SK-N-SH (cell line): ENCODE measurements at regions not wholly inside any gene's neighbourhood (a gene's known extent, or its start where the extent isn't known, plus 50 kb on each side); places are given as distances from the start of the nearest gene placed in this dataset.

ENCODE experiments used
- FOSL2 ChIP-seq: IDR thresholded peaks from 2 replicates; pipeline ENCODE4 v1.4.0; 2012; ENCODE audit warnings: low read depth, mild to moderate bottlenecking, moderate library complexity, borderline replicate concordance
- MEF2A ChIP-seq: IDR thresholded peaks from 2 replicates; pipeline ENCODE4 v1.4.0; 2012; ENCODE audit warnings: low read depth, borderline replicate concordance
- NRF1 ChIP-seq: IDR thresholded peaks from 2 replicates; pipeline ENCODE4 v1.6.1; 2012; ENCODE audit warnings: low read depth, mild to moderate bottlenecking, low read length
- PBX3 ChIP-seq: IDR thresholded peaks from 2 replicates; pipeline ENCODE4; 2012
- POLR2AphosphoS5 ChIP-seq: IDR thresholded peaks from 2 replicates; pipeline ENCODE4 v1.6.1; 2012; ENCODE audit warnings: low read depth, low read length
- RAD21 ChIP-seq: IDR thresholded peaks from 2 replicates; pipeline ENCODE4 v1.6.1; 2012; ENCODE audit warnings: mild to moderate bottlenecking, low read length
- RFX5 ChIP-seq: IDR thresholded peaks from 2 replicates; pipeline ENCODE4 v1.6.1; 2012; ENCODE audit warnings: mild to moderate bottlenecking, improper control_type of control experiment, low read length
- SIN3A ChIP-seq: IDR thresholded peaks from 2 replicates; pipeline ENCODE4 v1.6.1; 2012; ENCODE audit warnings: low read depth, mild to moderate bottlenecking, low read length, moderate library complexity, borderline replicate concordance
- SMC3 ChIP-seq: IDR thresholded peaks from 2 replicates; pipeline ENCODE4 v1.6.1; 2012; ENCODE audit warnings: low read depth, low read length, improper control_type of control experiment
- USF1 ChIP-seq: IDR thresholded peaks from 2 replicates; pipeline ENCODE4 v1.4.0; 2012; ENCODE audit warnings: low read depth, borderline replicate concordance
- TF ChIP-seq, protein P1 (sequence below): fragments of 200-600 bp; sonication (generic); IDR thresholded peaks from 2 replicates; pipeline ENCODE4 v1.6.1; 2017; ENCODE audit warnings: antibody characterized with exemption, mild to moderate bottlenecking, moderate library complexity
- TF ChIP-seq, protein P2 (sequence below): fragments of 150-350 bp; IDR thresholded peaks from 2 replicates; pipeline ENCODE4 v1.6.1; 2017; ENCODE audit warnings: antibody characterized with exemption, low read length, low read depth, borderline replicate concordance
- TF ChIP-seq, protein P3 (sequence below): IDR thresholded peaks from 2 replicates; pipeline ENCODE4 v1.6.1; 2012; ENCODE audit warnings: mild to moderate bottlenecking, low read depth, low read length, moderate library complexity
- TF ChIP-seq, protein P4 (sequence below): IDR thresholded peaks from 2 replicates; pipeline ENCODE4 v1.4.0; 2012; ENCODE audit warnings: low read depth

DNA sequence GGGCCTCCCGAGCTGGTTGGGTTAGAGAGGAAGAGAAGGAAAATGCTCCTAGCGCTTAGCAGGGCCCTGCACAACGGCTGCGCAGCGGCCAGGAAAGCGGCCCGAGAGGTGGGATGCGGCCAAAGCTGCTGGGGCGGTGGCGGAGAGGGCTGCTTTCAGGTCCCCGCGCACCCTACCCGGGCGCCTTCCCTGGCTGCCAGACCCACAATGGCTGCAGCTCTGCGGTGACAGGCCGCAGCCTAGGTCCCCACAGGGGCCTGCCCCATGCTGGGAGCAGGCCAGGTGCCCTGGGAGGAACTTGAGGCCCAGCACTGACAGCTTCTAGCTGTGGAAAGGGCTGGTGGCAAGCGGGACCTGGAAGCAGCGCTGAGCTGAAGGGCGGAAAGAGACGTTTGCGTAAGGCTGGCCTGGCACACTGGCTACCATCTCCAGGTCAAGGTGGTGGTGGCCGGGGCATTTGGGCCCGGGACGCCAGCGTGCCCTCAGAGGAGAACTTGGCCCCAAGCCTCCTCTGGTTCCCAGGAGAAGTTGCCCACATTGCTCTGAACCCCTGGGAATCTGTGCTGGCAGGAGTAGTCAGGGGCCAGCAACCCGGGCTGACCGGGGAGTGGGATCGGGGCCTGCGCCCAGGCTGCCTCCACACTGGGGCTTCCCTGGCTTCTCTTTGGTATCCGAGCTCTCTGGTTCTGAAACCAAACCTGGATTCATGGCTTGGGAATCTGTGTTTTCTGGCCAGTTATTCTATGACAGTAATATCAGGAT is 72.9 kb upstream of the ZNF804B start:
- TF ChIP-seq SIN3A, result no peak
- no peak for TF ChIP-seq RFX5
- TF ChIP-seq, protein P1, sequence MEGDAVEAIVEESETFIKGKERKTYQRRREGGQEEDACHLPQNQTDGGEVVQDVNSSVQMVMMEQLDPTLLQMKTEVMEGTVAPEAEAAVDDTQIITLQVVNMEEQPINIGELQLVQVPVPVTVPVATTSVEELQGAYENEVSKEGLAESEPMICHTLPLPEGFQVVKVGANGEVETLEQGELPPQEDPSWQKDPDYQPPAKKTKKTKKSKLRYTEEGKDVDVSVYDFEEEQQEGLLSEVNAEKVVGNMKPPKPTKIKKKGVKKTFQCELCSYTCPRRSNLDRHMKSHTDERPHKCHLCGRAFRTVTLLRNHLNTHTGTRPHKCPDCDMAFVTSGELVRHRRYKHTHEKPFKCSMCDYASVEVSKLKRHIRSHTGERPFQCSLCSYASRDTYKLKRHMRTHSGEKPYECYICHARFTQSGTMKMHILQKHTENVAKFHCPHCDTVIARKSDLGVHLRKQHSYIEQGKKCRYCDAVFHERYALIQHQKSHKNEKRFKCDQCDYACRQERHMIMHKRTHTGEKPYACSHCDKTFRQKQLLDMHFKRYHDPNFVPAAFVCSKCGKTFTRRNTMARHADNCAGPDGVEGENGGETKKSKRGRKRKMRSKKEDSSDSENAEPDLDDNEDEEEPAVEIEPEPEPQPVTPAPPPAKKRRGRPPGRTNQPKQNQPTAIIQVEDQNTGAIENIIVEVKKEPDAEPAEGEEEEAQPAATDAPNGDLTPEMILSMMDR, result no peak
- TF ChIP-seq POLR2AphosphoS5, result no peak
- no peak for TF ChIP-seq PBX3
- no peak for TF ChIP-seq FOSL2
- no peak for TF ChIP-seq USF1
- no peak for TF ChIP-seq SMC3
- no peak for TF ChIP-seq RAD21
- TF ChIP-seq, protein P2, sequence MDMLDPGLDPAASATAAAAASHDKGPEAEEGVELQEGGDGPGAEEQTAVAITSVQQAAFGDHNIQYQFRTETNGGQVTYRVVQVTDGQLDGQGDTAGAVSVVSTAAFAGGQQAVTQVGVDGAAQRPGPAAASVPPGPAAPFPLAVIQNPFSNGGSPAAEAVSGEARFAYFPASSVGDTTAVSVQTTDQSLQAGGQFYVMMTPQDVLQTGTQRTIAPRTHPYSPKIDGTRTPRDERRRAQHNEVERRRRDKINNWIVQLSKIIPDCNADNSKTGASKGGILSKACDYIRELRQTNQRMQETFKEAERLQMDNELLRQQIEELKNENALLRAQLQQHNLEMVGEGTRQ, result no peak
- TF ChIP-seq, protein P3, sequence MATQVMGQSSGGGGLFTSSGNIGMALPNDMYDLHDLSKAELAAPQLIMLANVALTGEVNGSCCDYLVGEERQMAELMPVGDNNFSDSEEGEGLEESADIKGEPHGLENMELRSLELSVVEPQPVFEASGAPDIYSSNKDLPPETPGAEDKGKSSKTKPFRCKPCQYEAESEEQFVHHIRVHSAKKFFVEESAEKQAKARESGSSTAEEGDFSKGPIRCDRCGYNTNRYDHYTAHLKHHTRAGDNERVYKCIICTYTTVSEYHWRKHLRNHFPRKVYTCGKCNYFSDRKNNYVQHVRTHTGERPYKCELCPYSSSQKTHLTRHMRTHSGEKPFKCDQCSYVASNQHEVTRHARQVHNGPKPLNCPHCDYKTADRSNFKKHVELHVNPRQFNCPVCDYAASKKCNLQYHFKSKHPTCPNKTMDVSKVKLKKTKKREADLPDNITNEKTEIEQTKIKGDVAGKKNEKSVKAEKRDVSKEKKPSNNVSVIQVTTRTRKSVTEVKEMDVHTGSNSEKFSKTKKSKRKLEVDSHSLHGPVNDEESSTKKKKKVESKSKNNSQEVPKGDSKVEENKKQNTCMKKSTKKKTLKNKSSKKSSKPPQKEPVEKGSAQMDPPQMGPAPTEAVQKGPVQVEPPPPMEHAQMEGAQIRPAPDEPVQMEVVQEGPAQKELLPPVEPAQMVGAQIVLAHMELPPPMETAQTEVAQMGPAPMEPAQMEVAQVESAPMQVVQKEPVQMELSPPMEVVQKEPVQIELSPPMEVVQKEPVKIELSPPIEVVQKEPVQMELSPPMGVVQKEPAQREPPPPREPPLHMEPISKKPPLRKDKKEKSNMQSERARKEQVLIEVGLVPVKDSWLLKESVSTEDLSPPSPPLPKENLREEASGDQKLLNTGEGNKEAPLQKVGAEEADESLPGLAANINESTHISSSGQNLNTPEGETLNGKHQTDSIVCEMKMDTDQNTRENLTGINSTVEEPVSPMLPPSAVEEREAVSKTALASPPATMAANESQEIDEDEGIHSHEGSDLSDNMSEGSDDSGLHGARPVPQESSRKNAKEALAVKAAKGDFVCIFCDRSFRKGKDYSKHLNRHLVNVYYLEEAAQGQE, result no peak
- no peak for TF ChIP-seq NRF1
- TF ChIP-seq, protein P4, sequence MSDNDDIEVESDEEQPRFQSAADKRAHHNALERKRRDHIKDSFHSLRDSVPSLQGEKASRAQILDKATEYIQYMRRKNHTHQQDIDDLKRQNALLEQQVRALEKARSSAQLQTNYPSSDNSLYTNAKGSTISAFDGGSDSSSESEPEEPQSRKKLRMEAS, result no peak
- no peak for TF ChIP-seq MEF2A
